ENCODE measurements at regions not wholly inside any gene's neighbourhood (a gene's known extent, or its start where the extent isn't known, plus 50 kb on each side); places are given as distances from the start of the nearest gene placed in this dataset.

- TF ChIP-seq, protein P1, sequence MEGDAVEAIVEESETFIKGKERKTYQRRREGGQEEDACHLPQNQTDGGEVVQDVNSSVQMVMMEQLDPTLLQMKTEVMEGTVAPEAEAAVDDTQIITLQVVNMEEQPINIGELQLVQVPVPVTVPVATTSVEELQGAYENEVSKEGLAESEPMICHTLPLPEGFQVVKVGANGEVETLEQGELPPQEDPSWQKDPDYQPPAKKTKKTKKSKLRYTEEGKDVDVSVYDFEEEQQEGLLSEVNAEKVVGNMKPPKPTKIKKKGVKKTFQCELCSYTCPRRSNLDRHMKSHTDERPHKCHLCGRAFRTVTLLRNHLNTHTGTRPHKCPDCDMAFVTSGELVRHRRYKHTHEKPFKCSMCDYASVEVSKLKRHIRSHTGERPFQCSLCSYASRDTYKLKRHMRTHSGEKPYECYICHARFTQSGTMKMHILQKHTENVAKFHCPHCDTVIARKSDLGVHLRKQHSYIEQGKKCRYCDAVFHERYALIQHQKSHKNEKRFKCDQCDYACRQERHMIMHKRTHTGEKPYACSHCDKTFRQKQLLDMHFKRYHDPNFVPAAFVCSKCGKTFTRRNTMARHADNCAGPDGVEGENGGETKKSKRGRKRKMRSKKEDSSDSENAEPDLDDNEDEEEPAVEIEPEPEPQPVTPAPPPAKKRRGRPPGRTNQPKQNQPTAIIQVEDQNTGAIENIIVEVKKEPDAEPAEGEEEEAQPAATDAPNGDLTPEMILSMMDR (IDR thresholded peaks at IDR 0.05; ENCODE audit: insufficient read depth, low read length) = no peak
- TF ChIP-seq SPI1 (IDR thresholded peaks at IDR 0.05; ENCODE audit: borderline replicate concordance, low read depth) (no peak), POLR2AphosphoS5 (IDR thresholded peaks at IDR 0.05; ENCODE audit: low read depth) (no peak), GABPA (IDR thresholded peaks at IDR 0.05; ENCODE audit: low read depth) (no peak), REST (IDR thresholded peaks at IDR 0.05; ENCODE audit: insufficient replicate concordance, low read depth) (no peak)
- no peak for DNase-seq (ENCODE audit: low read depth in 1 of 2, low spot score in 1 of 2)
- H3K4me3 ChIP-seq (replicated peaks; ENCODE audit: insufficient read depth, low read length) = no peak overlapping the region
- H3K27me3 ChIP-seq (ENCODE audit: insufficient read depth, poor library complexity, severe bottlenecking) = no peaks in the 10 kb centered on the region
- no peak overlapping the region for H3K27ac ChIP-seq (replicated peaks)
Observed at GRCh38 chr13:91207261-91207660, 140.2 kb upstream of the MIR17HG start.

DNA sequence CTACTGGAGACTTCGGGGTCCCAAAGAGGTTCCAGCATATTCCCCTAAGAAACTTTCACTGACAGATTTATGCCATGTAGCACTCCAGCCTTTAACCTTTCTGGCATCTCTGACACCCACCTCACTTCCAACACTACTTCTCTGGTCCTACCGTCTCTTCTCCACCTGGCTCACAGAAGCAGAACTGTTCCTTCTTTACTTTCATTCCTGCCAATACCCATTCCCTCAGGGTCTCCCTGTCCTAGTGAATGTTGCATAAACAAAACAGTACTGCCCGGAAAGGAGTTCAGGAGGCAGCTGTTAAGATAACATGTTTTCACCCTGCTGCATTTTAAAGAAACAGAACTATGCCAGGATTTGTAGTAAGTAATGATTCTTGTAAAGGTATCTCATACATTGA, 136.0 kb upstream of the MIR17HG start:
- no peak for DNase-seq (ENCODE audit: low read depth in 1 of 2, low spot score in 1 of 2)
- Histone ChIP-seq H3K4me3 (replicated peaks; ENCODE audit: insufficient read depth, low read length) (no peak overlapping the region), H3K27ac (replicated peaks) (no peak overlapping the region), H3K27me3 (ENCODE audit: insufficient read depth, poor library complexity, severe bottlenecking) (no peaks in the 10 kb centered on the region)
- TF ChIP-seq GABPA (IDR thresholded peaks at IDR 0.05; ENCODE audit: low read depth) (no peak), POLR2AphosphoS5 (IDR thresholded peaks at IDR 0.05; ENCODE audit: low read depth) (no peak), REST (IDR thresholded peaks at IDR 0.05; ENCODE audit: insufficient replicate concordance, low read depth) (no peak), SPI1 (IDR thresholded peaks at IDR 0.05; ENCODE audit: borderline replicate concordance, low read depth) (no peak)
- TF ChIP-seq, protein P1 (IDR thresholded peaks at IDR 0.05; ENCODE audit: insufficient read depth, low read length) = no peak

DNA sequence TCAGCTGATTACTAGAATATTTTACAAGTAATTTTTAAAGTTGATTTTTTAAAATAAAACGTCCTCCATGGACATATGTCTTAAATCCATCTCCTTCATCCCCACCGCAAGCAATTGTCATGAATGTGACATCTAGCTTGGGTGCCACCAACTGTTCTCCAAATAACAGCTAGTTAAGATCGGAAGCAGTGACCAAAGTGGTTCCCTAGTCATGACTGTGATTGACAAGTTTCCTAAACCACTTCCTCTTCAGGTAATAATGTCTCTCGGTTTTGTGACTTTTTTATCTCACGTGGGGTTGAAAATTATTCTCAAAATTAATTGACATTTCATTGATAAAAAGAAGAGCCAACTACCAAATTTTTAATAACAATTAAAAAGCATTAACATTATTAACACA, 135.3 kb upstream of the MIR17HG start:
- H3K27ac ChIP-seq (replicated peaks) = no peak overlapping the region
- DNase-seq (ENCODE audit: low read depth in 1 of 2, low spot score in 1 of 2) = no peak
- TF ChIP-seq, protein P1 (IDR thresholded peaks at IDR 0.05; ENCODE audit: insufficient read depth, low read length) = no peak
- no peak for TF ChIP-seq POLR2AphosphoS5 (IDR thresholded peaks at IDR 0.05; ENCODE audit: low read depth)
- no peak for TF ChIP-seq REST (IDR thresholded peaks at IDR 0.05; ENCODE audit: insufficient replicate concordance, low read depth)
- no peak for TF ChIP-seq GABPA (IDR thresholded peaks at IDR 0.05; ENCODE audit: low read depth)
- no peak for TF ChIP-seq SPI1 (IDR thresholded peaks at IDR 0.05; ENCODE audit: borderline replicate concordance, low read depth)
- no peaks in the 10 kb centered on the region for H3K27me3 ChIP-seq (ENCODE audit: insufficient read depth, poor library complexity, severe bottlenecking)
- H3K4me3 ChIP-seq (replicated peaks; ENCODE audit: insufficient read depth, low read length) = no peak overlapping the region
